GM12878 (cell line): ENCODE measurements at regions not wholly inside any gene's neighbourhood (a gene's known extent, or its start where the extent isn't known, plus 50 kb on each side); places are given as distances from the start of the nearest gene placed in this dataset.

ENCODE experiments used
- ATF7 ChIP-seq: fragments of 450-650 bp; IDR thresholded peaks from 2 replicates; pipeline ENCODE4 v1.6.1; 2016; ENCODE audit warnings: low read depth, mild to moderate bottlenecking
- BRCA1 ChIP-seq: IDR thresholded peaks from 2 replicates; pipeline ENCODE4 v1.6.1; 2011; ENCODE audit warnings: low read depth, low read length, improper control_type of control experiment
- FOS ChIP-seq: IDR thresholded peaks from 3 replicates; pipeline ENCODE4 v1.6.1; 2011; ENCODE audit warnings: borderline replicate concordance; ENCODE audit not compliant: insufficient read length; ENCODE audit errors: extremely low read depth
- HDAC6 ChIP-seq: fragments of 200-600 bp; sonication (generic); IDR thresholded peaks from one replicate; pipeline ENCODE4 v1.8.0; 2017; ENCODE audit warnings: antibody characterized with exemption; ENCODE audit not compliant: unreplicated experiment
- HDGF ChIP-seq: fragments of 450-650 bp; IDR thresholded peaks from 2 replicates; pipeline ENCODE4 v1.6.1; 2016; ENCODE audit warnings: antibody characterized with exemption
- JUND ChIP-seq: IDR thresholded peaks from 2 replicates; pipeline ENCODE4 v1.6.1; 2012; ENCODE audit warnings: low read depth, mild to moderate bottlenecking, low read length, improper control_type of control experiment, moderate library complexity
- MEF2B ChIP-seq: fragments of 450-650 bp; IDR thresholded peaks from 2 replicates; pipeline ENCODE4 v1.6.1; 2018; ENCODE audit warnings: mild to moderate bottlenecking, moderate library complexity; ENCODE audit not compliant: partially characterized antibody, poor library complexity, severe bottlenecking
- MTA3 ChIP-seq: IDR thresholded peaks from 2 replicates; pipeline ENCODE4 v1.6.1; 2012; ENCODE audit warnings: low read length, inconsistent platforms, borderline replicate concordance
- NFIC ChIP-seq: IDR thresholded peaks from 2 replicates; pipeline ENCODE4 v1.6.1; 2012; ENCODE audit warnings: low read depth, mild to moderate bottlenecking, inconsistent platforms, low read length, moderate library complexity
- NFXL1 ChIP-seq: fragments of 450-650 bp; IDR thresholded peaks from 2 replicates; pipeline ENCODE4 v1.6.1; 2017; ENCODE audit warnings: antibody characterized with exemption, mild to moderate bottlenecking, borderline replicate concordance
- NR2C1 ChIP-seq: fragments of 450-650 bp; IDR thresholded peaks from 2 replicates; pipeline ENCODE4 v1.6.1; 2017; ENCODE audit warnings: antibody characterized with exemption, mild to moderate bottlenecking, moderate library complexity
- POLR2AphosphoS2 ChIP-seq: IDR thresholded peaks from 2 replicates; pipeline ENCODE4 v1.6.1; 2011; ENCODE audit warnings: low read depth, mild to moderate bottlenecking, low read length, improper control_type of control experiment, moderate library complexity
- RAD51 ChIP-seq: fragments of 450-650 bp; IDR thresholded peaks from 2 replicates; pipeline ENCODE4 v1.6.1; 2016; ENCODE audit warnings: moderate library complexity, mild to moderate bottlenecking, inconsistent platforms
- SIN3A ChIP-seq: IDR thresholded peaks from 2 replicates; pipeline ENCODE4 v1.6.1; 2012; ENCODE audit warnings: low read depth, low read length, improper control_type of control experiment
- SP1 ChIP-seq: IDR thresholded peaks from one replicate; pipeline ENCODE4 v1.6.1; 2011; ENCODE audit warnings: low read depth, low read length
- STAT1 ChIP-seq: fragments of 450-650 bp; conservative IDR thresholded peaks from 2 replicates; pipeline ENCODE4 v1.6.1; 2014; ENCODE audit warnings: antibody characterized with exemption, mild to moderate bottlenecking
- TARDBP ChIP-seq: IDR thresholded peaks from 2 replicates; pipeline ENCODE4 v1.6.1; 2016; ENCODE audit warnings: borderline replicate concordance
- WRNIP1 ChIP-seq: IDR thresholded peaks from 2 replicates; pipeline ENCODE4 v1.6.1; 2011; ENCODE audit warnings: low read depth, low read length, improper control_type of control experiment, borderline replicate concordance
- TF ChIP-seq, protein P1 (sequence below): fragments of 450-650 bp; IDR thresholded peaks from 2 replicates; pipeline ENCODE4 v1.6.1; 2016; ENCODE audit warnings: mild to moderate bottlenecking
- TF ChIP-seq, protein P2 (sequence below): fragments of 450-650 bp; IDR thresholded peaks from 2 replicates; pipeline ENCODE4 v1.6.1; 2016; ENCODE audit warnings: mild to moderate bottlenecking, moderate library complexity, borderline replicate concordance
- TF ChIP-seq, protein P3 (sequence below): fragments of 450-650 bp; IDR thresholded peaks from 2 replicates; pipeline ENCODE4 v1.6.1; 2017; ENCODE audit warnings: mild to moderate bottlenecking
- TF ChIP-seq, protein P4 (sequence below): fragments of 450-650 bp; conservative IDR thresholded peaks from 2 replicates; pipeline ENCODE4 v1.6.1; 2017; ENCODE audit warnings: mild to moderate bottlenecking, moderate library complexity

DNA sequence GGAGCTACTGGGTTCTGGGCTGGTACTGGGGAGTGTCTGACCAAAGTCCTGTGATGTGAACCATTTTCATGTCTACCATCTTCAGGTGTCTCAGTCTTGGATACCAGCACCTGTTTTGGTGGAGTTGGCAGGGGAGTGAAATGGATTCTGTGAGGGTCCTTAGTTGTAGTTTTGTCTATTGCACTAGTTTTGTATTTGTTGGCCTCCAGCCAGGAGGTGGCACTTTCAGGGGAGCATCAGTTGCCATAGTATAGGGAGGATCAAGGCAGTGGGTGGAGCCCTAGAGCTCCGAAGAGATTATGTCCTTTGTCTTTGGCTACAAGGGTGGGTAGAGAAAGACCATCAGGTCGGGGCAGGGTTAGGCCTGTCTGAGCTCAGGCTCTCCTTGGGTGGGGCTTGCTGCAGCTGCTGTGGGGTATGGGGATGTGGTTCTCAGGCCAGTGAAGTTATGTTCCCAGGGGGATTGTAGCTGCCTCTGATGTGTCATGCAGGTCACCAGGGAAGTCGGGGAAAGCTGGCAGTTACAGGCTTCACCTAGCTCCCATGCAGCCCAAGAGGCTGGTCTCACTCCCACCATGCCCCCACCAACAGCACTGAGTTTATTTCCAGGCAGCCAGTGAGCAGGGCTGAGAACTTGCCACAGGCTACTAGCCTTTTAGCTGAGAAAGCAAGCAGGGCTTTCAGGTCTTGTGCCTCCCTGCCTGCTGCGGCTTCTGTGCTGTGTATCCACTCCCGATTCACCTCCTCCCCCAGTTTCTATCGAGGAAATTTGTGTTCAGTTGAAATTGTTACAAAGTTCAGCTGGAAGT lies 153.1 kb downstream of the ZNF365 start (continued):
- no peak for TF ChIP-seq HDAC6
- peak; percentile 54 for TF ChIP-seq HDGF
- no peak for TF ChIP-seq NR2C1
- no peak for TF ChIP-seq BRCA1
- TF ChIP-seq, protein P1, sequence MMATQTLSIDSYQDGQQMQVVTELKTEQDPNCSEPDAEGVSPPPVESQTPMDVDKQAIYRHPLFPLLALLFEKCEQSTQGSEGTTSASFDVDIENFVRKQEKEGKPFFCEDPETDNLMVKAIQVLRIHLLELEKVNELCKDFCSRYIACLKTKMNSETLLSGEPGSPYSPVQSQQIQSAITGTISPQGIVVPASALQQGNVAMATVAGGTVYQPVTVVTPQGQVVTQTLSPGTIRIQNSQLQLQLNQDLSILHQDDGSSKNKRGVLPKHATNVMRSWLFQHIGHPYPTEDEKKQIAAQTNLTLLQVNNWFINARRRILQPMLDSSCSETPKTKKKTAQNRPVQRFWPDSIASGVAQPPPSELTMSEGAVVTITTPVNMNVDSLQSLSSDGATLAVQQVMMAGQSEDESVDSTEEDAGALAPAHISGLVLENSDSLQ = no peak
- TF ChIP-seq, protein P2, sequence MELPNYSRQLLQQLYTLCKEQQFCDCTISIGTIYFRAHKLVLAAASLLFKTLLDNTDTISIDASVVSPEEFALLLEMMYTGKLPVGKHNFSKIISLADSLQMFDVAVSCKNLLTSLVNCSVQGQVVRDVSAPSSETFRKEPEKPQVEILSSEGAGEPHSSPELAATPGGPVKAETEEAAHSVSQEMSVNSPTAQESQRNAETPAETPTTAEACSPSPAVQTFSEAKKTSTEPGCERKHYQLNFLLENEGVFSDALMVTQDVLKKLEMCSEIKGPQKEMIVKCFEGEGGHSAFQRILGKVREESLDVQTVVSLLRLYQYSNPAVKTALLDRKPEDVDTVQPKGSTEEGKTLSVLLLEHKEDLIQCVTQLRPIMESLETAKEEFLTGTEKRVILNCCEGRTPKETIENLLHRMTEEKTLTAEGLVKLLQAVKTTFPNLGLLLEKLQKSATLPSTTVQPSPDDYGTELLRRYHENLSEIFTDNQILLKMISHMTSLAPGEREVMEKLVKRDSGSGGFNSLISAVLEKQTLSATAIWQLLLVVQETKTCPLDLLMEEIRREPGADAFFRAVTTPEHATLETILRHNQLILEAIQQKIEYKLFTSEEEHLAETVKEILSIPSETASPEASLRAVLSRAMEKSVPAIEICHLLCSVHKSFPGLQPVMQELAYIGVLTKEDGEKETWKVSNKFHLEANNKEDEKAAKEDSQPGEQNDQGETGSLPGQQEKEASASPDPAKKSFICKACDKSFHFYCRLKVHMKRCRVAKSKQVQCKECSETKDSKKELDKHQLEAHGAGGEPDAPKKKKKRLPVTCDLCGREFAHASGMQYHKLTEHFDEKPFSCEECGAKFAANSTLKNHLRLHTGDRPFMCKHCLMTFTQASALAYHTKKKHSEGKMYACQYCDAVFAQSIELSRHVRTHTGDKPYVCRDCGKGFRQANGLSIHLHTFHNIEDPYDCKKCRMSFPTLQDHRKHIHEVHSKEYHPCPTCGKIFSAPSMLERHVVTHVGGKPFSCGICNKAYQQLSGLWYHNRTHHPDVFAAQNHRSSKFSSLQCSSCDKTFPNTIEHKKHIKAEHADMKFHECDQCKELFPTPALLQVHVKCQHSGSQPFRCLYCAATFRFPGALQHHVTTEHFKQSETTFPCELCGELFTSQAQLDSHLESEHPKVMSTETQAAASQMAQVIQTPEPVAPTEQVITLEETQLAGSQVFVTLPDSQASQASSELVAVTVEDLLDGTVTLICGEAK = no peak
- TF ChIP-seq TARDBP = peak; percentile 48; the same call in 1 of the 2 replicates
- no peak; the same call in 1 of the 2 replicates for TF ChIP-seq WRNIP1
- TF ChIP-seq NFIC = no peak; the same call in 1 of the 2 replicates
- TF ChIP-seq POLR2AphosphoS2 = no peak
- TF ChIP-seq SIN3A = 0 out of 2 replicates have a peak, but pooled peaks have one; percentile 47
- TF ChIP-seq MEF2B = peak; percentile 100
- TF ChIP-seq MTA3 = no peak
- no peak for TF ChIP-seq STAT1
- TF ChIP-seq JUND = peak; percentile 60; the same call in 1 of the 2 replicates
- TF ChIP-seq SP1 = peak; percentile 40
- no peak for TF ChIP-seq RAD51
- TF ChIP-seq NFXL1 = no peak
- TF ChIP-seq ATF7 = peak; percentile 79
- TF ChIP-seq, protein P3, sequence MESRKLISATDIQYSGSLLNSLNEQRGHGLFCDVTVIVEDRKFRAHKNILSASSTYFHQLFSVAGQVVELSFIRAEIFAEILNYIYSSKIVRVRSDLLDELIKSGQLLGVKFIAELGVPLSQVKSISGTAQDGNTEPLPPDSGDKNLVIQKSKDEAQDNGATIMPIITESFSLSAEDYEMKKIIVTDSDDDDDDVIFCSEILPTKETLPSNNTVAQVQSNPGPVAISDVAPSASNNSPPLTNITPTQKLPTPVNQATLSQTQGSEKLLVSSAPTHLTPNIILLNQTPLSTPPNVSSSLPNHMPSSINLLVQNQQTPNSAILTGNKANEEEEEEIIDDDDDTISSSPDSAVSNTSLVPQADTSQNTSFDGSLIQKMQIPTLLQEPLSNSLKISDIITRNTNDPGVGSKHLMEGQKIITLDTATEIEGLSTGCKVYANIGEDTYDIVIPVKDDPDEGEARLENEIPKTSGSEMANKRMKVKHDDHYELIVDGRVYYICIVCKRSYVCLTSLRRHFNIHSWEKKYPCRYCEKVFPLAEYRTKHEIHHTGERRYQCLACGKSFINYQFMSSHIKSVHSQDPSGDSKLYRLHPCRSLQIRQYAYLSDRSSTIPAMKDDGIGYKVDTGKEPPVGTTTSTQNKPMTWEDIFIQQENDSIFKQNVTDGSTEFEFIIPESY = no peak
- TF ChIP-seq, protein P4, sequence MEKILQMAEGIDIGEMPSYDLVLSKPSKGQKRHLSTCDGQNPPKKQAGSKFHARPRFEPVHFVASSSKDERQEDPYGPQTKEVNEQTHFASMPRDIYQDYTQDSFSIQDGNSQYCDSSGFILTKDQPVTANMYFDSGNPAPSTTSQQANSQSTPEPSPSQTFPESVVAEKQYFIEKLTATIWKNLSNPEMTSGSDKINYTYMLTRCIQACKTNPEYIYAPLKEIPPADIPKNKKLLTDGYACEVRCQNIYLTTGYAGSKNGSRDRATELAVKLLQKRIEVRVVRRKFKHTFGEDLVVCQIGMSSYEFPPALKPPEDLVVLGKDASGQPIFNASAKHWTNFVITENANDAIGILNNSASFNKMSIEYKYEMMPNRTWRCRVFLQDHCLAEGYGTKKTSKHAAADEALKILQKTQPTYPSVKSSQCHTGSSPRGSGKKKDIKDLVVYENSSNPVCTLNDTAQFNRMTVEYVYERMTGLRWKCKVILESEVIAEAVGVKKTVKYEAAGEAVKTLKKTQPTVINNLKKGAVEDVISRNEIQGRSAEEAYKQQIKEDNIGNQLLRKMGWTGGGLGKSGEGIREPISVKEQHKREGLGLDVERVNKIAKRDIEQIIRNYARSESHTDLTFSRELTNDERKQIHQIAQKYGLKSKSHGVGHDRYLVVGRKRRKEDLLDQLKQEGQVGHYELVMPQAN = 0 out of 2 replicates have a peak, but pooled peaks have one; percentile 22
- no peak for TF ChIP-seq FOS
